Calu3 (cell line): ENCODE measurements at regions not wholly inside any gene's neighbourhood (a gene's known extent, or its start where the extent isn't known, plus 50 kb on each side); places are given as distances from the start of the nearest gene placed in this dataset.

Source experiments
- BruUV-seq: library from RNA; stranded (reverse); fragments of 400-500 nt; replicated peaks from 2 replicates; lab custom pipeline; 2021; lab: Mats Ljungman, UMichigan
- CTCF ChIA-PET: fragments of 300-600 bp; sonication (Branson Sonifier 250); formaldehyde crosslinking; loops from one replicate; lab custom pipeline; 2022; ENCODE audit warnings: antibody characterized with exemption; lab: Charles Lee
- DNase-seq: peaks from one replicate; pipeline ENCODE4 v3.0.0; 2022
- H3K27ac Mint-ChIP-seq: one replicate; pipeline ENCODE4 v1.8.0; 2022; ENCODE audit warnings: mixed read lengths; ENCODE audit not compliant: unreplicated experiment
- H3K27me3 Mint-ChIP-seq: one replicate; pipeline ENCODE4 v1.8.0; 2022; ENCODE audit warnings: mixed read lengths; ENCODE audit not compliant: unreplicated experiment
- H3K36me3 Mint-ChIP-seq: one replicate; pipeline ENCODE4 v1.8.0; 2022; ENCODE audit warnings: mild to moderate bottlenecking, moderate library complexity, mixed read lengths; ENCODE audit not compliant: insufficient read depth, unreplicated experiment
- H3K4me1 Mint-ChIP-seq: one replicate; pipeline ENCODE4 v1.8.0; 2022; ENCODE audit warnings: mild to moderate bottlenecking, low read depth, mixed read lengths; ENCODE audit not compliant: unreplicated experiment
- H3K4me3 Mint-ChIP-seq: one replicate; pipeline ENCODE4 v1.8.0; 2022; ENCODE audit warnings: mild to moderate bottlenecking, low read depth, moderate library complexity, mixed read lengths; ENCODE audit not compliant: unreplicated experiment
- H3K9me3 Mint-ChIP-seq: one replicate; pipeline ENCODE4 v1.8.0; 2022; ENCODE audit warnings: low read depth, mixed read lengths; ENCODE audit not compliant: unreplicated experiment
- intact Hi-C: fragments of 100-400 bp; cut with micrococcal nuclease; formaldehyde crosslinking; loops from one replicate; pipeline ENCODE4 v1.10.0; 2022; ENCODE audit not compliant: unreplicated experiment
- TF ChIP-seq, protein P1 (sequence below): fragments of 200-600 bp; IDR thresholded peaks from one replicate; pipeline ENCODE4 v1.8.0; 2022; ENCODE audit warnings: antibody characterized with exemption; ENCODE audit not compliant: unreplicated experiment

DNA sequence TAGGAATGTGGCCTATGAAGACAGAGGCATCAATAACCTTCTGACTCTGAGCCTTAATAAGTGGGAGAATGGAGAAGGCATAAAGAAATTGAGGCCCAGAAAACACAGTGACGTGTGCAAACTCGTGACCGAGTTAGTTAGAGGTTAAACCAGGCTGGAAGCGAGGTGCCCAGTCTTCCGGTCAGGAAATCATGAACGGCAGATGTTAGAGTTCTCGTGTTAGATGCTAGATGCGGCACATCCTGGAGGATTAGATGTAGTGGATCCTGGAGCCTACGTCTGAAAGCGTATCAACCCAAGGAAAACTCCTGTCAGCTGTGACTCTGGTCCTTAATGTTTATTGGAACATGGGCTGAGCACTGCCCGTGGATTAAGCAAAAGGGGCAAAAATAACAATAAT, 275.9 kb downstream of the TCF7L2 start:
- CTCF ChIA-PET: no interaction called here

DNA sequence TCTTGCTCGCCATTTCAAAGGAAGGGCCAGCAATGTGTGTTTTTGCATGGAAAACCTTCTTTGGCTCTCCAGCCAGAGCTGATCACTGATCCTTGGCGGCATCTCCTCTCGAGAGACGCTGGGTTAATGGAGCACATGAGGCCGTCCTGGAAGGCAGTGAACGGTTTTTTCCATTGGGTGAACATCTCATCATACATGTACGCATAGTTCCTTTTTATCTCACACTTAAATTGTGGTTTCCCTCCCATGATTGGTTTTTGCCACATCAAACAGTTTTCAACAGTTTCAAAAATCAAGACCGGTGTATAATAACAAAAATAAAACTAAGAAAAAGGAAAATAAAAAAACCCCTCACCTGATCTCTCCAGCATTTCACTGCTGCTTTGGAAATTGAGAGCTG, 276.4 kb downstream of the TCF7L2 start:
- BruUV-seq: no TSS peak
- Mint-ChIP-seq H3K36me3 (no peaks in the 10 kb centered on the region), H3K4me1 (no peaks in the 10 kb centered on the region), H3K27ac (no peak overlapping the region), H3K27me3 (peaks cover 59% of the 10 kb centered on the region), H3K4me3 (no peak overlapping the region), H3K9me3 (no peaks in the 10 kb centered on the region)
- intact Hi-C loops: no loop called here
- CTCF ChIA-PET: no interaction called here
- no peak for DNase-seq
- TF ChIP-seq, protein P1, sequence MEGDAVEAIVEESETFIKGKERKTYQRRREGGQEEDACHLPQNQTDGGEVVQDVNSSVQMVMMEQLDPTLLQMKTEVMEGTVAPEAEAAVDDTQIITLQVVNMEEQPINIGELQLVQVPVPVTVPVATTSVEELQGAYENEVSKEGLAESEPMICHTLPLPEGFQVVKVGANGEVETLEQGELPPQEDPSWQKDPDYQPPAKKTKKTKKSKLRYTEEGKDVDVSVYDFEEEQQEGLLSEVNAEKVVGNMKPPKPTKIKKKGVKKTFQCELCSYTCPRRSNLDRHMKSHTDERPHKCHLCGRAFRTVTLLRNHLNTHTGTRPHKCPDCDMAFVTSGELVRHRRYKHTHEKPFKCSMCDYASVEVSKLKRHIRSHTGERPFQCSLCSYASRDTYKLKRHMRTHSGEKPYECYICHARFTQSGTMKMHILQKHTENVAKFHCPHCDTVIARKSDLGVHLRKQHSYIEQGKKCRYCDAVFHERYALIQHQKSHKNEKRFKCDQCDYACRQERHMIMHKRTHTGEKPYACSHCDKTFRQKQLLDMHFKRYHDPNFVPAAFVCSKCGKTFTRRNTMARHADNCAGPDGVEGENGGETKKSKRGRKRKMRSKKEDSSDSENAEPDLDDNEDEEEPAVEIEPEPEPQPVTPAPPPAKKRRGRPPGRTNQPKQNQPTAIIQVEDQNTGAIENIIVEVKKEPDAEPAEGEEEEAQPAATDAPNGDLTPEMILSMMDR: no peak

More for the DNA sequence above, 275.9 kb downstream of the TCF7L2 start:
- Mint-ChIP-seq H3K36me3 (no peaks in the 10 kb centered on the region), H3K9me3 (no peaks in the 10 kb centered on the region), H3K27me3 (peaks cover 59% of the 10 kb centered on the region), H3K27ac (no peak overlapping the region), H3K4me3 (no peak overlapping the region), H3K4me1 (no peaks in the 10 kb centered on the region)
- TF ChIP-seq, protein P1: no peak
- BruUV-seq: no TSS peak
- intact Hi-C loops: no loop called here
- DNase-seq: no peak

DNA sequence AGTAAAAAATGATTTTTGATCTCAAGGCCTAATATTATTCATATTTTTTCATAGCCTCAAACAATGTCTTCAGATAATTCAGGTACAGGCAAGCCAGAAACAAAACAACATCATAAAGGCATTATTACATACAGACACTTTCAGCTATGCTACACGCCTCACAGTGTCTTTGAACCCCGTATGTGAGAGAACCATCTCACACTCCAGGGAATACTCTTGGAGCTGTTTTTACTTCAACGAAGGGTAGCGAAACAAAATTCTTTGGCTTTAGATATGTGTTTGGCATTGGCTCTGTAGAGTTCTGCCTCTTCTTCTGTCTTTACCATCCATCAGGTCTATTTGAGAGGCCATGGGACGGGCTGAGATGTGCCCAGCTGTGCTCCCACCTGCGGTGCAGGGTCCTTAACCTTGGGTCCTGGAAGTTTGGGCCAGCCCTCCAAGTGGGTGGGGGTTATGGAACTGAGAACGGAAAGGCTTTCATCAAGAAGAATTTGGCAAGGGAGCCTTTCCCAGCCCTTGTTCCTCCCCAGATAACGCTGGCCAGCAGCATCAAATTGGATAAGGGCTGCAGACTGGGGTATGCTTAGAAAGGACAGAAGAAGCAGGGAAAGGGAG, 276.9 kb downstream of the TCF7L2 start:
- TF ChIP-seq, protein P1: no peak
- H3K4me1 Mint-ChIP-seq: no peaks in the 10 kb centered on the region
- intact Hi-C loops: no loop called here
- H3K4me3 Mint-ChIP-seq: no peak overlapping the region
- H3K27ac Mint-ChIP-seq: no peak overlapping the region
- BruUV-seq: no TSS peak
- peaks cover 59% of the 10 kb centered on the region for H3K27me3 Mint-ChIP-seq
- no peak for DNase-seq
- CTCF ChIA-PET: no interaction called here
- H3K9me3 Mint-ChIP-seq: no peaks in the 10 kb centered on the region
- no peaks in the 10 kb centered on the region for H3K36me3 Mint-ChIP-seq

DNA sequence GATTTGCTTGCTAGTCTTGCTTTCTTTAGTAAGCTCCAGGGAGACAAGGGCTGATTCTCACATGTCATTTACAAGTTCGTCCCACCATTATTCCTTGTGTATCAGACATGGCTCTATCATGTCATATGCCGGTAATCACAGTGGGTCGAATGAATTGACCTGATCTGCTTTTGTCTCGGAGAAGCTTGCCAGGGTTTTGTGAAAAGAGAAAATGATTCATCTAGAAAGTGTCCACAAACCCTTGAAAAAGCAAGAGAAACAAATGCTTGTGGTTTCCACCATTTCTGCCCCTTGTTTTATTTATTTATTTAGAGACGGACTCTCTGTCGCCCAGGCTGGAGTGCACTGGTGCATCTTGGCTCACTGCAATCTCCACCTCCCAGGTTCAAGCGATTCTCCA, 278.5 kb downstream of the TCF7L2 start:
- TF ChIP-seq, protein P1: no peak
- no peak overlapping the region for H3K27ac Mint-ChIP-seq
- CTCF ChIA-PET: no interaction called here

More for the DNA sequence above, 278.5 kb downstream of the TCF7L2 start:
- Mint-ChIP-seq H3K4me1 (no peaks in the 10 kb centered on the region), H3K9me3 (no peaks in the 10 kb centered on the region), H3K4me3 (no peak overlapping the region), H3K36me3 (no peaks in the 10 kb centered on the region), H3K27me3 (peaks cover 43% of the 10 kb centered on the region)
- intact Hi-C loops: no loop called here
- DNase-seq: no peak
- no TSS peak for BruUV-seq
